Mucosa of rectum (tissue), 2 donors: ENCODE measurements at regions not wholly inside any gene's neighbourhood (a gene's known extent, or its start where the extent isn't known, plus 50 kb on each side); places are given as distances from the start of the nearest gene placed in this dataset.
A peak's percentile ranks its signal among the peaks of the same experiment; 100 is the strongest.

Experiments
- H3K27ac ChIP-seq, 2 donors: one replicate each; pipeline ENCODE4 v1.7.0; 2013; ENCODE audit warnings: inconsistent platforms in 2 of 2, low read depth in 2 of 2, low read length in 2 of 2
- H3K27me3 ChIP-seq, 2 donors: one replicate each; pipeline ENCODE4 v1.7.0; 2013; ENCODE audit warnings: low read length in 2 of 2; ENCODE audit not compliant: control insufficient read depth in 2 of 2, insufficient read depth in 2 of 2
- H3K36me3 ChIP-seq, 2 donors: one replicate each; pipeline ENCODE4 v1.7.0; 2013; ENCODE audit warnings: low read length in 2 of 2; ENCODE audit not compliant: control insufficient read depth in 2 of 2, insufficient read depth in 2 of 2
- H3K4me1 ChIP-seq, 2 donors: one replicate each; pipeline ENCODE4 v1.7.0; 2013; ENCODE audit warnings: low read length in 2 of 2, mild to moderate bottlenecking in 1 of 2; ENCODE audit not compliant: control insufficient read depth in 2 of 2, insufficient read depth in 2 of 2
- H3K4me3 ChIP-seq, 2 donors: one replicate each; pipeline ENCODE4 v1.7.0; 2013; ENCODE audit warnings: low read length in 2 of 2
- H3K9ac ChIP-seq, 2 donors: one replicate each; pipeline ENCODE4 v1.7.0; 2013; ENCODE audit warnings: low read length in 2 of 2, low read depth in 1 of 2, mild to moderate bottlenecking in 1 of 2
- H3K9me3 ChIP-seq, 2 donors: one replicate each; pipeline ENCODE4 v1.7.0; 2013; ENCODE audit warnings: low read length in 2 of 2; ENCODE audit not compliant: control insufficient read depth in 2 of 2
- donor health status: healthy.
- donor health status: Normal muscosa, but diverticular disease.

DNA sequence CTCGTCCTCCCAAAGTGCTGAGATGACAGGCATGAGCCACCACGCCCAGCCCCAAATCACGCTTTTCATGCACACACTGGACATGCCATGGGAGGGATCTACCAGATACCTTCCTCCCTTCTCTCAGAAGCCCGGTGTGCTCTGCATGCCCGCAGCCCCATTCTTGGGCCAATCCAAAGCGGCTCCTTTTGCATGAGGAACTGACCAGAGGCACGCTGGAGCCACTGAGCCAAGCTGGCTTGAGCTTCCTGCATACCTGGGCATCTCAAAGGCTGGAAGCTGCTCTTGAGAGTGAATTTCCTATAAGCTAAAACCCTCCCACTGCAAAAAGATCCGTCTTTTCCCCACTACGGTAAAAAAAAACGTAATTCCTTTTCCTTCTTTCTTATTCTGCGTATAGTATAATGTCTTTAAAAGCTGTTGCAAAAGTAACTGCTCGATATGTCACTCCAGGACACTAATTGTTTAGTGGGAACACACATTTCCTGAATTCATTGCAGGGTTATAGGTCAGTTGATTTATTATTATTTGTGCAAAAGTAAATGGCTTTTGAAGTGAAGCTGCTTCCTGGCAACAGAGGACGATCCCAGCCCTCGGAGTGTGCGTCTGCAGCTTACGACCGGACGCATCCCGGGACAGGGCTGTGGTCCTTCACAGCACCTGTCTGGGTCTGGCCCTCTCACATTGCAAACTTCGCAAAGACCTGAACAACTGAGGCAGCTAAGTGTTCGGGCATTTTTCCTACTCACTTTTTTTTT is 61.8 kb upstream of the ETS2 start:
- peaks cover 16 to 29% of the 10 kb centered on the region in 2 donors for H3K4me1 ChIP-seq
- H3K36me3 ChIP-seq = no peaks in the 10 kb centered on the region
- H3K9me3 ChIP-seq = no peaks in the 10 kb centered on the region
- H3K4me3 ChIP-seq = no peak overlapping the region
- H3K9ac ChIP-seq = no peak overlapping the region
- no peak overlapping the region for H3K27ac ChIP-seq
- H3K27me3 ChIP-seq = no peaks in the 10 kb centered on the region

DNA sequence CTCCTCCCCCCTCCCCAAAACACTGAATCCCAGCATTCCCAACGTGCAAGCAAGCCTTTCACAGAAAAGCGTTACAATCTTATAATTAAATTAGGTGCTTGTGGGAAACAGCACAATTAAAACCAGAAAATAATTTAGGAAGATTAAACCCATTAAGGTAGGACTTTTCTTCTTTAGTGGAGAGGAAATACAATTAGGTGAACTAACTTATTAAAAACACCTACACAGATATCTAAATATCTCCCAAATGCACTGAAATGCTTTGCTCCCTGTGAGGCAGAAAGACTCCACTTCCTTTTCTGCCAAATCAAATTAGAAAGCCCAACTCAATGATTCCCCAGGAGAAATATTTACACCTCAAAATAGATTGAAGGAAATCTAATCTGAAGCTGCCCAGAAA is 60.9 kb upstream of the ETS2 start:
- Histone ChIP-seq H3K9ac (no peak overlapping the region), H3K36me3 (no peaks in the 10 kb centered on the region), H3K27me3 (no peaks in the 10 kb centered on the region), H3K4me3 (no peak overlapping the region), H3K9me3 (no peaks in the 10 kb centered on the region), H3K27ac (no peak overlapping the region), H3K4me1 (peaks cover 16 to 28% of the 10 kb centered on the region in 2 donors)

DNA sequence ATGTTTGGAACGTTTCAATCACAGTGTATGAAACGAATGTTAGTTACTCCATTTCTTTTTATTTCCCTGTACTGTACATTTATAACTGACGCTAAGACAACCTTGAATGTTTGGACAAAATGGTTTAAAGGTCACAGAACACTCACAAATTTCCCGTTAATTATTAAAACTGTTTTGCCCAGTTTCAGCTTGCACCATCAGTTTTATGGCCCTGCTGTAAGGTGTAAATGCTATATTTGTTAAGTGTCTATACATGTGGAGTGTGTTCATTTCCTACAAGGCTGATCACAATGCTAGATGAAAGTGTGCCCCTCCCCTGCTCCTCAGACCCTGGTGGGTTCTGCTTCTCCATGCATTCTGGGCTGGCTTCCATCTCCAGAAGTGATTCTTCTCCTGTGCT is 57.9 kb upstream of the ETS2 start:
- peak overlapping the region in 1 of 2 donors; percentile 12 for H3K9ac ChIP-seq
- peak overlapping the region in 1 of 2 donors; percentile 46 for H3K4me3 ChIP-seq
- peak overlapping the region; percentile 48 to 76 for H3K27ac ChIP-seq

DNA sequence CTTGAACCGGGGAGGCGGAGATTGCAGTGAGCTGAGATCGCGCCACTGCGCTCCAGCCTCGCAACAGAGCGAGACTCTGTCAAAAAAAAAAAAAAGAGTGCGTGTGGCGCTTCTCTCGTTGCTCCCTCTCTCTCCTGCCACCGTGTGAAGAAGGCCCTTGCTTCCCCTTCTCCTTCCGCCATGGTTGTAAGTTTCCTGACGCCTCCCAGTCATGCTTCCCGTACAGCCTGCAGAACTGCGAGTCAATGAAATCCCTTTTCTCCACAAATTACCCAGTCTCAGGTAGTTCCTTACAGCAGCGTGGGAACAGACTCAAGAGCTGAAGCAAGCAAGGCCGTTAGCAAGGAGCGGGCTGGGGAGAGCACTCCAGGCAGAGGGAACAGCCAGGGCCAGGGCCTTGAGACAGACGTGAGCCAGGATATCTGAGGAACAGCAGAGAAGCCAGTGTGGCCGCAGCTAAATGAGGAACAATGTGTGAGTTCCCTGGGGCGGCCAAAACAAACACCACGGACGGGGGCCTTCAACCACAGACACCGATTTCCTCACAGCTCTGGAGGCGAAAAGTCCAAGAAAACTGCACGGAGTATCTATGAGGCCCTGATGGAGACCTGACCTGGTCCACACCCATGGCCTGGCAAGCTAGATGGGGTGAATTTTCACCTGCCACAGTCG is 54.2 kb upstream of the ETS2 start:
- Histone ChIP-seq H3K9ac (no peak overlapping the region), H3K4me1 (peaks cover 4 to 10% of the 10 kb centered on the region in 2 donors)

More for the DNA sequence above, 57.9 kb upstream of the ETS2 start:
- Histone ChIP-seq H3K27me3 (no peaks in the 10 kb centered on the region), H3K4me1 (peaks cover 4 to 10% of the 10 kb centered on the region in 2 donors), H3K36me3 (no peaks in the 10 kb centered on the region), H3K9me3 (no peaks in the 10 kb centered on the region)

DNA sequence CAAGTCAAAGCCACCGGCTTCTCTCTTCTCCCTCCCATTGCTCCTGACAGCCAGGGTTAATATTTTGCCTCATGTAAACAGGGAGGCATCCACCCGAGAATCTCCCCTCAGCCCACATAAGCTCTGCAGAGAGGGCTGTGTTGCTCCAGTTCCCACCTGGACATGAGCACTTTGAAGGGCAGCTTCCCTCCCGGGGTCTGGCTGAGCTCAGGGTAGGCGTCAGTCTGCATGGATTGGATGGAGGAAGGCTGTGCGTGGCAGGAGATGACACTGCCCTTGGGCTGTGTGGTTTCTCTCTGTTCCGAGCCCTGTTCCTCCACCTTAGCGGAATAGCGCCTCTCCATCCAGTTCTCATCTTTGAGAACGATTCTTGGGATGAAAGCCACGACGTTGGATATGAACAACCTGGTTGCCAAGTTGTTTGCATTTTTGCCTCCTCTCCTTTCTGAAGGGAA is 53.7 kb upstream of the ETS2 start:
- no peaks in the 10 kb centered on the region for H3K9me3 ChIP-seq
- no peaks in the 10 kb centered on the region for H3K27me3 ChIP-seq
- H3K9ac ChIP-seq = no peak overlapping the region
- no peak overlapping the region for H3K4me3 ChIP-seq
- H3K36me3 ChIP-seq = no peaks in the 10 kb centered on the region
- peaks cover 4 to 9% of the 10 kb centered on the region in 2 donors for H3K4me1 ChIP-seq
- no peak overlapping the region for H3K27ac ChIP-seq

More for the DNA sequence above, 54.2 kb upstream of the ETS2 start:
- Histone ChIP-seq H3K27me3 (no peaks in the 10 kb centered on the region), H3K9me3 (no peaks in the 10 kb centered on the region), H3K27ac (no peak overlapping the region), H3K36me3 (no peaks in the 10 kb centered on the region), H3K4me3 (no peak overlapping the region)

DNA sequence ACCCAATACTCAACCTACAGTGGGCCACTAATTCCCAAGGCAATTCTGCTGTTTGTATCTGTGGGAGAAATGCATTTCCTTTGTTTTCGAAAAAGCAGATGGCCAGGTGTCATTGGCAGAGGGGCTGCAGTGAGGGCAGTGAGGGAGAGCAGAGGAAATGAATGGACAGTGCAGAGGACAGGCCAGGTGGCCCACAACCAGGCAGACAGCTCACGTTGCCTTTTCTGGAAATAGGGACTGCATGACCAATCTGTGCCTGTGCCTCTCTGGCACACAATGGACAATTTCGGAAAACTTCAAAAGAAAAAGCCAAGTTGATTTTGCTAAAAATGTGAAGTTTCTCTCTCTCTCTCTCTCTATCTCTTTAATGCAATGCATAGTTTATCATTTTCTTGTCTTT is 52.6 kb upstream of the ETS2 start:
- H3K36me3 ChIP-seq = no peaks in the 10 kb centered on the region
- no peaks in the 10 kb centered on the region for H3K9me3 ChIP-seq
- H3K9ac ChIP-seq = no peak overlapping the region
- no peak overlapping the region for H3K4me3 ChIP-seq
- no peak overlapping the region for H3K27ac ChIP-seq
- peaks cover 0 to under 1% of the 10 kb centered on the region in 2 donors for H3K4me1 ChIP-seq
- no peaks in the 10 kb centered on the region for H3K27me3 ChIP-seq

DNA sequence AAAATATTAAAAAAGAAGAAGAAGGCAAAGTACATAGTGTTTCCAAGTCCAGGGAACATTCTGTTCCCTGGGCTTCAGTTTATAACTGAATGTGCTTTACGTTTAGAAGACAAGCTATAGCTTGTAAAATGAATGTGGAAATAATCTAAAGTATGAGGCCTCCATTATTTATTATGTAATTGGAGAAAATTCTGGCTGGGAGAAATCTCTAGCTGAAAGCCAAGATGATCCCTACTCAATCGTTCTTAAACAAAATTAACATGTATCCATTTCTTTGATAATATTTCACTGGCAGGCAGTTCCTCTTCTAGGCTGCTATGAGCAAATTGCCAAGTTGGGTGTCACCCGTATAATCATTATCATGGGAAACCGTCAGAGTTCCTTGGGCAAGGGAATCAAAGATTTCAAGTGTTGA is 52.2 kb upstream of the ETS2 start:
- Histone ChIP-seq H3K9ac (no peak overlapping the region), H3K4me1 (no peaks in the 10 kb centered on the region), H3K27me3 (no peaks in the 10 kb centered on the region), H3K36me3 (no peaks in the 10 kb centered on the region), H3K9me3 (no peaks in the 10 kb centered on the region), H3K4me3 (no peak overlapping the region), H3K27ac (no peak overlapping the region)
